Mammary epithelial cell (primary cell): ENCODE measurements at regions not wholly inside any gene's neighbourhood (a gene's known extent, or its start where the extent isn't known, plus 50 kb on each side); places are given as distances from the start of the nearest gene placed in this dataset.

Experiments used
- CTCF ChIP-seq, 2 donors: IDR thresholded peaks in 1 of 2; conservative IDR thresholded peaks in 1 of 2; 2 replicates each; pipeline ENCODE4 v1.5.1; 2011 to 2012; ENCODE audit warnings: inconsistent platforms in 2 of 2, low read length in 2 of 2, mild to moderate bottlenecking in 2 of 2, control low read depth in 1 of 2, low read depth in 1 of 2; ENCODE audit not compliant: insufficient read depth in 1 of 2; ENCODE audit errors: extremely low read depth in 1 of 2
- EZH2 ChIP-seq: IDR thresholded peaks from 2 replicates; pipeline ENCODE4 v1.6.1; 2012; ENCODE audit warnings: low read length, inconsistent platforms, borderline replicate concordance

- TF ChIP-seq CTCF (conservative IDR thresholded peaks at IDR 0.05 in 1 of 2, IDR thresholded peaks at IDR 0.05 in 1 of 2; ENCODE audit: extremely low read depth in 1 of 2, insufficient read depth in 1 of 2, low read depth in 1 of 2, low read length in 2 of 2) (no peak), EZH2 (no peak)
Measured at GRCh38 chr10:30769361-30769760, 139.8 kb upstream of the LYZL2 start.
